Thymus (tissue), 11 donors: ENCODE measurements at regions not wholly inside any gene's neighbourhood (a gene's known extent, or its start where the extent isn't known, plus 50 kb on each side); places are given as distances from the start of the nearest gene placed in this dataset.
"Not testable (repeated sequence)": the region's sequence is repeated elsewhere in the genome, so short reads cannot be mapped to it uniquely, and the experiment has no call there.

Experiments used
- DNase-seq, 9 donors: peaks; one replicate each; pipeline ENCODE4 v3.0.0-alpha.2; 2013; ENCODE audit warnings: low spot score in 9 of 9, low read depth in 6 of 9, missing footprints in 1 of 9
- H3K27ac ChIP-seq, 2 donors: one replicate each; pipeline ENCODE4 v1.5.1; 2013; ENCODE audit warnings: control low read depth in 1 of 2, low read depth in 1 of 2, low read length in 1 of 2, mild to moderate bottlenecking in 1 of 2, moderate library complexity in 1 of 2
- H3K27me3 ChIP-seq, 2 donors: one replicate each; pipeline ENCODE4 v1.5.1; 2013; ENCODE audit warnings: low read length in 1 of 2; ENCODE audit not compliant: control insufficient read depth in 2 of 2, insufficient read depth in 1 of 2
- H3K36me3 ChIP-seq, 2 donors: one replicate each; pipeline ENCODE4 v1.5.1; 2013; ENCODE audit warnings: low read length in 1 of 2, mild to moderate bottlenecking in 1 of 2, moderate library complexity in 1 of 2; ENCODE audit not compliant: control insufficient read depth in 2 of 2, insufficient read depth in 2 of 2
- H3K4me1 ChIP-seq, 2 donors: one replicate each; pipeline ENCODE4 v1.5.1; 2013; ENCODE audit warnings: low read length in 2 of 2; ENCODE audit not compliant: control insufficient read depth in 2 of 2, insufficient read depth in 2 of 2
- H3K4me3 ChIP-seq, 2 donors: one replicate each; pipeline ENCODE4 v1.5.1; 2013; ENCODE audit warnings: low read length in 2 of 2, control low read depth in 1 of 2, mild to moderate bottlenecking in 1 of 2
- H3K9me3 ChIP-seq, 2 donors: one replicate each; pipeline ENCODE4 v1.5.1; 2013; ENCODE audit warnings: low read length in 1 of 2, mild to moderate bottlenecking in 1 of 2; ENCODE audit not compliant: control insufficient read depth in 2 of 2, insufficient read depth in 1 of 2
- WGBS: extraction: QIAGEN DNeasy Blood & Tissue Kit; methylation state at CpG from one replicate; pipeline ENCODE4 v1.1.7; 2013; 5-methylcytosine and 5-hydroxymethylcytosine counted together
- donor health status: healthy.

DNA sequence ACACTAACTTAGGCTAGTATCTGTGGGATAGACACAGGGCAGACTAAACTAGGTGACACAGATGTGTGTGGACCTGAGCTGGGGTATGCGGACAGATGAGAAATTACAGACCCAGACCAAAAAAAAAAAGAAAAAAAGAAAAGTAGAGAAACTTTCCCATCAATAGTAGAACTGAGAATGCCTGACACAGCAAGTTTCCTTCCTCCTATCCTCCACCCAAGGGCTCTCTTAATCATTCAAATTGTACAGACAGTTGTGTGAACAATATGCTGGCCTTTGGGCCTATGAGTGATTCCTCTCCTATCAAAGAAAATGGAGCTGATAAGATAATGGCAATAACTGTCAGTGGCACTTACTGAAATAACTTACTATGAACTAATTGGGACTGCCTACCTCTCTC, 226.7 kb upstream of the PRDM1 start:
- 97% methylated on average over 1 of the region's 1 CpG for WGBS
- DNase-seq = no peak
- Histone ChIP-seq H3K4me1 (no peaks in the 10 kb centered on the region), H3K36me3 (no peaks in the 10 kb centered on the region), H3K27ac (no peak overlapping the region), H3K4me3 (no peak overlapping the region), H3K27me3 (no peaks in the 10 kb centered on the region), H3K9me3 (peaks cover 0 to 4% of the 10 kb centered on the region in 2 donors)

DNA sequence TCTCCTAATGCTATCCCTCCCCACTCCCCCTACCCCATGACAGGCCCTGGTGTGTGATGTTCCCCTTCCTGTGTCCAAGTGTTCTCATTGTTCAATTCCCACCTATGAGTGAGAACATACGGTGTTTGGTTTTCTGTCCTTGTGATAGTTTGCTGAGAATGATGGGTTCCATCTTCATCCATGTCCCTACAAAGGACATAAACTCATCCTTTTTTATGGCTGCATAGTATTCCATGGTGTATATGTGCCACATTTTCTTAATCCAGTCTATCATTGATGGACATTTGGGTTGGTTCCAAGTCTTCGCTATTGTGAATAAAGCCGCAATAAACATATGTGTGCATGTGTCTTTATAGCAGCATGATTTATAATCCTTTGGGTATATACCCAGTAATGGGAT, 227.5 kb upstream of the PRDM1 start:
- not testable (repeated sequence) for H3K9me3 ChIP-seq, H3K36me3 ChIP-seq, H3K27me3 ChIP-seq, H3K27ac ChIP-seq, DNase-seq, H3K4me1 ChIP-seq, H3K4me3 ChIP-seq
- 98% methylated on average over 3 of the region's 3 CpGs for WGBS

DNA sequence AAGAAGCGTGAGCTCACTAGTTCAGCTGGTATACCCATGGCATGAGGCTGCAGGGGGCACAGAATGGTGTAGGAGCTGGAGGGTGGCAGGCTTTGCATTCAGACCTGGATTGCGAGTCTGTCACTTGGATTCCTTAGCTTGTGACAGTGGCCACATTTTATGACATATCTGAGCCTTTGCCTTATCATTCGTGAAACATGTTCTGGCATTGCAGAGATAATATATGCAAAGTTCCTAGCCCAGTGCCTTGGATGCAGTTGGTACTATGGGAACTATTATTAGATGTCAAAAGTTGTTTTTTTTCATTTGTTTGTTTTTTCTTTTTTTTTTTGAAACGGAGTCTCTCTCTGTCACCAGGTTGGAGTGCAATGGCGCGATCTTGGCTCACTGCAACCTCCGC, 230.7 kb upstream of the PRDM1 start:
- no peak for DNase-seq
- Histone ChIP-seq H3K36me3 (no peaks in the 10 kb centered on the region), H3K27ac (no peak overlapping the region), H3K4me1 (no peaks in the 10 kb centered on the region), H3K27me3 (no peaks in the 10 kb centered on the region), H3K9me3 (peaks cover 0 to 6% of the 10 kb centered on the region in 2 donors), H3K4me3 (no peak overlapping the region)
- 96% methylated on average over 7 of the region's 7 CpGs for WGBS

DNA sequence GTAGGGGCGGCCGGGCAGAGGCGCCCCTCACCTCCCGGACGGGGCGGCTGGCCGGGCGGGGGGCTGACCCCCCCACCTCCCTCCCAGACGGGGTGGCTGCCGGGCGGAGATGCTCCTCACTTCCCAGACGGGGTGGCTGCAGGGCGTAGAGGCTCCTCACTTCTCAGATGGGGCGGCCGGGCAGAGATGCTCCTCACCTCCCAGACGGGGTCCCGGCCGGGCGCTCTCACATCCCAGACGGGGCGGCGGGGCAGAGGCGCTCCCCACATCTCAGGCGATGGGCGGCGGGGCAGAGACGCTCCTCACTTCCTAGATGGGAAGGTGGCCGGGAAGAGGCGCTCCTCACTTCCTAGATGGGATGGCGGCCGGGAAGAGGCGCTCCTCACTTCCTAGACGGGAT, 232.2 kb upstream of the PRDM1 start:
- H3K4me1 ChIP-seq, H3K27me3 ChIP-seq, H3K4me3 ChIP-seq, H3K9me3 ChIP-seq, H3K36me3 ChIP-seq, DNase-seq, H3K27ac ChIP-seq: not testable (repeated sequence)
- 99% methylated on average over 25 of the region's 33 CpGs for WGBS

DNA sequence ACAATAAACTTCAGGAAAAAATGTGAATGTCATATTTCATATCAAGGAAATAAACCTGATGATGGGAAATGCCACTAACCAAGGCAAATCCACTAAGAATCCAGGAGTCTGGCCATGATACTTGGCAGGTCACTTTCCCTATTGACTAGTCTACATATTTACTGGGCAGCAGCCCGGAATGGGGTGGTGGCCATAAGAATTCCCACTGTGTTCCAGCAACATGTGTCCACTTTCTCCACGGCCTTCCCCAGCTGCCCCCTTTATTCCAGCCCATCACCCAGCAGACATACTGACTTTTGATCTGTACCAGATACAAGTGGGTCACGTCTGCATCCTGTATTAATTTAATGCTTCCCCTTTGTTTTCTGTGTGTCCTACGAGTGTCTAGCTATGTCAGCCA, 234.5 kb upstream of the PRDM1 start:
- Histone ChIP-seq H3K4me3 (no peak overlapping the region), H3K36me3 (no peaks in the 10 kb centered on the region), H3K9me3 (peaks cover 0 to 6% of the 10 kb centered on the region in 2 donors), H3K27ac (no peak overlapping the region), H3K27me3 (no peaks in the 10 kb centered on the region), H3K4me1 (no peaks in the 10 kb centered on the region)
- WGBS = 93% methylated on average over 4 of the region's 4 CpGs
- DNase-seq = no peak

DNA sequence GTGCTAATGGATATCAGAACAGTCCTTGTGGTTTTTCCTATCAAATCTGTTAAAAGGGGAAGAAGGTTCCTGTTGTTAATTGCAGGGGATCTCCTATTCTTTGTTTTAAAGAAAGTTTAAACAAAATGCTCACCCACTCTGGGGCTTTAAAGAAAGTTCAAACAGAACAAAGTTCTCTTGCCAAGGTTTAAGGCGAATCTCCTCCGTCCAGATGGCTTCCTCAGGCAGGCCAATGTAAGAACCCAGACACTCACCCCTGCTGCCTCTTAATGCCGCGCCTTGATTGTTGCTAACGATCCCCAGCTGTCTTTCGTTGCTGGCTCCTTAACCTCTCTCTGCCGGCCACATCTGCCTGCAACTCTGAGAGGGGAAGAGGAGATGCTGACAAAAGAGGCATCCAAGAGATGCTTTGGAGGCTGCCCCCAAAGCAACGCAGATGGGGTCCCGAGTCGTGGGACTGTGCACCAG, 235.0 kb upstream of the PRDM1 start:
- Histone ChIP-seq H3K4me1 (no peaks in the 10 kb centered on the region), H3K27me3 (no peaks in the 10 kb centered on the region), H3K36me3 (no peaks in the 10 kb centered on the region), H3K9me3 (peaks cover 0 to 6% of the 10 kb centered on the region in 2 donors), H3K27ac (no peak overlapping the region), H3K4me3 (no peak overlapping the region)
- DNase-seq = no peak
- 92% methylated on average over 10 of the region's 10 CpGs for WGBS

DNA sequence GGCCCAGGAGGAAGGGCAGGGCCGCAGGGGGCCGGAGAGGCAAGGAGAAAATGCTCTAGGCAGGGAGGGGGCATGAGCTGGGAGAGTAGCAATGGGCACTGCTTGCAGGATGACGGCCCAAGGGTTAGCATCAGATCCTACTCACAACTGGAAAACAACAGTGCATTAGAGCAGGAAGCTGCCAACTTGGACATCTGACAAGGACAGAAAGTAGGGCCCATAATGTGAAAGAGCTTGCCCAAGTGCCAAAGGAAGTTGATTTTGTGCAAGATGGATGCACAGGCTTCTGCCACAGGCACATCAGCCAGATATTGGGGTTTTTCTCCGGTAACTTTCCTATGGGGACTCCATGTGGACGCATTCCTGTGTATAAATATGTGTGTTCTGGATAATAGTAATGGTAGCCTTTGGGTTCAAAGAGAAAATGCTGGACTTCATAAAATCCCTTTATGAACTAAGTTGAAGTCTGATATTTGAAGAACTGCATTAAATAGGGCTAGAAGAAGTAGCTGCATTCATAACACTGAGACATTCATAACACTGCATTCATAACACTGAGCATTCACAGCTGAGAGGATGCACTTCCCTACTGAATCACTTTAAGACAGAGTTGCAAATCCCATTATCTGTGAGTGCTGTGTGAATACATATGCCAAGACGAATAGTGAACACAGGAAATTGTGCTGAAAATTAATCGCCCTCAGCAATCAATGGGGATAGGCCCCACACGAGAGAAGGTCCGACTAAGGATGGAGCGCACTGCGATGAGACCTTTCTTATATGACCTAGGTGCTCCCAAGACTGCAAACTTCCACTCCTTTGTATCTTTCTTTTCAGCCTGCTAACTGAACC, 235.6 kb upstream of the PRDM1 start:
- Histone ChIP-seq H3K36me3 (no peaks in the 10 kb centered on the region), H3K27me3 (no peaks in the 10 kb centered on the region), H3K4me1 (no peaks in the 10 kb centered on the region), H3K9me3 (peaks cover 0 to 6% of the 10 kb centered on the region in 2 donors), H3K4me3 (no peak overlapping the region), H3K27ac (no peak overlapping the region)
- DNase-seq = no peak
- WGBS = 91% methylated on average over 11 of the region's 11 CpGs

DNA sequence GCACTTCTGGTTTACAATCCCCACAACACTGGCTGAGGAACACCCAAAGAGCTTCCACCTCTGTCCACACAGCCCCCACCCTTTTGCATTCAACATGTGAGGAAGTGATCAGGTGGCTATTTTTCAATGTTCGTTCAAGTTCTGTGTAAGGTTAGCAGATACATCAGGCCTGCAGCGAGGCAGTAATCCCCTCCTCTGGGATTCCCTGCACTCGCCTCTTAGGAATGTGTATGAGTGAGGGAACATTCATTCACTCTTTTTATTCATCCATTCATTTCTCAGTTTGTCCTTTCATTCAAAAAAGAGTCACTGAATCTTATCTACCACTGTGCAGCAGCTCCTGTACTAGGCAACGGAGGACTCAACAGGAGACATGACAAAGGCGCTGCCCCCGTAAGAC, 236.4 kb upstream of the PRDM1 start:
- H3K9me3 ChIP-seq = peaks cover 0 to 2% of the 10 kb centered on the region in 2 donors
- H3K36me3 ChIP-seq = no peaks in the 10 kb centered on the region
- no peak overlapping the region for H3K27ac ChIP-seq
- DNase-seq = no peak
- WGBS = 97% methylated on average over 6 of the region's 6 CpGs
- no peaks in the 10 kb centered on the region for H3K27me3 ChIP-seq
- no peak overlapping the region for H3K4me3 ChIP-seq
- no peaks in the 10 kb centered on the region for H3K4me1 ChIP-seq

DNA sequence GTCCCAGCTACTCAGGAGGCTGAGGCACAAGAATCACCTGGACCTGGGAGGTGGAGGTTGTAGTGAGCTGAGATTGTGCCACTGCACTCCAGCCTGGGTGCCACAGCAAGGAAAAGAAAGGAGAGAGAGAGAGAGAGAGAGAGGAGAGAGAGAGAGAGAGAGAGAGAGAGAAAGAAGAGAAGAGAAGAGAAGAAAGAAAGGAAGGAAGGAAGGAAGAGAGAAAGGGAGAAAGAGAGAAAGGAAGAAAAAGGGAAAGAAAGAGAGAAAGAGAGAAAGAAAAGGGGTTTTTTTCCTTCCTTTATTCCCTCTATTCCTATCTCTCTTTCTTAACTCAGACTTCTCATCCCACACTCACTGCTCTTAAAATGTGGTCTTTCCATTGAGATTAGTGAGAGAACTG, 238.7 kb upstream of the PRDM1 start:
- Histone ChIP-seq H3K4me1 (no peaks in the 10 kb centered on the region), H3K4me3 (no peak overlapping the region), H3K27ac (no peak overlapping the region), H3K9me3 (no peaks in the 10 kb centered on the region), H3K36me3 (no peaks in the 10 kb centered on the region), H3K27me3 (no peaks in the 10 kb centered on the region)
- DNase-seq = no peak
